ENCODE measurements at regions not wholly inside any gene's neighbourhood (a gene's known extent, or its start where the extent isn't known, plus 50 kb on each side); places are given as distances from the start of the nearest gene placed in this dataset.

GRCh38 chr10:52479567-52479966 is 165.5 kb downstream of the DKK1 start:
- WGBS, 2 donors: 54 to 61% methylated on average over 3 of the region's 3 CpGs
- TF ChIP-seq POLR2A (IDR thresholded peaks at IDR 0.05): no peak
- TF ChIP-seq CTCF (IDR thresholded peaks at IDR 0.05): no peak

GRCh38 chr10:52481986-52482555 is 168.0 kb downstream of the DKK1 start:
- no peak for TF ChIP-seq CTCF (IDR thresholded peaks at IDR 0.05)
- no peak for TF ChIP-seq POLR2A (IDR thresholded peaks at IDR 0.05)
- no peak for DNase-seq
- intact Hi-C loops (cut with DNase I): no loop called here
- 84 to 88% methylated on average over 7 of the region's 7 CpGs for WGBS, 2 donors
- Histone ChIP-seq H3K9me3 (no peaks in the 10 kb centered on the region), H3K4me3 (no peak overlapping the region), H3K27me3 (no peaks in the 10 kb centered on the region), H3K4me1 (no peaks in the 10 kb centered on the region), H3K27ac (no peak overlapping the region), H3K36me3 (replicated peaks in 1 of 2; ENCODE audit: insufficient read depth in 1 of 2, low read depth in 2 of 2) (no peaks in the 10 kb centered on the region)
- ATAC-seq: no peak

More at GRCh38 chr10:52479567-52479966, 165.5 kb downstream of the DKK1 start:
- DNase-seq (no peak), ATAC-seq (no peak)
- Histone ChIP-seq H3K27me3 (no peaks in the 10 kb centered on the region), H3K4me1 (no peaks in the 10 kb centered on the region), H3K9me3 (no peaks in the 10 kb centered on the region), H3K36me3 (replicated peaks in 1 of 2; ENCODE audit: insufficient read depth in 1 of 2, low read depth in 2 of 2) (no peaks in the 10 kb centered on the region), H3K4me3 (no peak overlapping the region), H3K27ac (no peak overlapping the region)
- intact Hi-C loops (cut with DNase I): no loop called here

DNA sequence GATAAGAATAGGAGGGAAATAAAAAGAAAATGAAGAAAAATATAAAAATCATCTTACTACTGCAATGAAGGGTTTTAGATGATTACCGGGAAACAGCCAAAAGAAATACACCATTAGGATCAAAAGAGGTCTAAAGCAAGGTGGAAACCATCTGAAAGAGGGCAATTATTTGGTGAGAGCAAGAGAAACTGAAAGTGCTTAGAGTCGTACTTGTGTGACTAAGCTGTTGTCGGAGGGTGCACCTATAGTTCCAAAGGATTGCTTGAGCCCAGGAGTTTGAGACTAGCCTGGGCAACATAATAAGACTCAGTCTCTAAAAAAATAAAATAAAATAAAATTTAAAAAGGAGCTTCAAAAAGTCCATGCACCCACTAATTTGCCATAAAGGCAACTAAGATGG is 169.5 kb downstream of the DKK1 start:
- Histone ChIP-seq H3K27ac (no peak overlapping the region), H3K4me1 (no peaks in the 10 kb centered on the region), H3K4me3 (no peak overlapping the region), H3K9me3 (no peaks in the 10 kb centered on the region), H3K36me3 (replicated peaks in 1 of 2; ENCODE audit: insufficient read depth in 1 of 2, low read depth in 2 of 2) (no peaks in the 10 kb centered on the region), H3K27me3 (no peaks in the 10 kb centered on the region)
- intact Hi-C loops (cut with DNase I): no loop called here
- whole genome bisulfite sequencing, 2 donors: 88 to 89% methylated on average over 3 of the region's 3 CpGs
- ATAC-seq (no peak), DNase-seq (no peak)
- no peak for TF ChIP-seq POLR2A (IDR thresholded peaks at IDR 0.05)
- TF ChIP-seq CTCF (IDR thresholded peaks at IDR 0.05): no peak

GRCh38 chr10:52484206-52485065 is 170.4 kb downstream of the DKK1 start:
- intact Hi-C loops (cut with DNase I): loop anchor here (5.0 kb wide), 1 partner anchor 172 kb away; the partner anchor contains the start of gene DKK1
- no peak for ATAC-seq

More at GRCh38 chr10:52484206-52485065, 170.4 kb downstream of the DKK1 start:
- Histone ChIP-seq H3K4me3 (no peak overlapping the region), H3K4me1 (no peaks in the 10 kb centered on the region), H3K36me3 (replicated peaks in 1 of 2; ENCODE audit: insufficient read depth in 1 of 2, low read depth in 2 of 2) (no peaks in the 10 kb centered on the region), H3K27ac (no peak overlapping the region), H3K9me3 (no peaks in the 10 kb centered on the region), H3K27me3 (no peaks in the 10 kb centered on the region)
- WGBS, 2 donors: 76 to 77% methylated on average over 3 of the region's 3 CpGs
- TF ChIP-seq CTCF (IDR thresholded peaks at IDR 0.05) (no peak), POLR2A (IDR thresholded peaks at IDR 0.05) (no peak)
- no peak for DNase-seq
